ENCODE measurements at regions not wholly inside any gene's neighbourhood (a gene's known extent, or its start where the extent isn't known, plus 50 kb on each side); places are given as distances from the start of the nearest gene placed in this dataset.

DNA sequence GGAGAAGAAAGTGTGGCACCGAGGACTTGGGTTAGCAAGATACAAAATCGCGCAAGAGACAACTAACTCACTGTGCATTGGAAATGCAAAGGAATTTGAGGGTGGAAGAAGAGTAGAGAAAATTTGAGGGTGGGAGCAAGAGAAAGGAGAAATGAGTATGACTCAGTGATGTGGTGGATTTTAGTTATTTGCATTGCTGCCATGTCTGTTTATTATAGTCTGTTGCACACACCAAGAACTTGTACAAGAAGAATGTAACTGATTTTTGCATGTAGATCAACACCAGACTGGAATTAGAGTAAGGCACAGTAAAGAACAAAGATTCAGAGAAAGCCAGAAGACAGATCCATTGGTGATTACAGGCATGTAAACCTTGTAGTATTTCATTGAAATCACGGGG, 71.6 kb upstream of the SMIM36 start:
- no peak for TF ChIP-seq POLR2AphosphoS5 (IDR thresholded peaks at IDR 0.05; ENCODE audit: low read depth, low read length)
- no peak for TF ChIP-seq REST (IDR thresholded peaks at IDR 0.05; ENCODE audit: insufficient read depth in 1 of 2, low read depth in 2 of 2, low read length in 2 of 2)
- no peak for TF ChIP-seq TAF1 (IDR thresholded peaks at IDR 0.05; ENCODE audit: borderline replicate concordance, insufficient read depth, low read length)
- TF ChIP-seq SIN3A (IDR thresholded peaks at IDR 0.05; ENCODE audit: borderline replicate concordance, insufficient read depth, low read length) = no peak
